ENCODE measurements at regions not wholly inside any gene's neighbourhood (a gene's known extent, or its start where the extent isn't known, plus 50 kb on each side); places are given as distances from the start of the nearest gene placed in this dataset.

DNA sequence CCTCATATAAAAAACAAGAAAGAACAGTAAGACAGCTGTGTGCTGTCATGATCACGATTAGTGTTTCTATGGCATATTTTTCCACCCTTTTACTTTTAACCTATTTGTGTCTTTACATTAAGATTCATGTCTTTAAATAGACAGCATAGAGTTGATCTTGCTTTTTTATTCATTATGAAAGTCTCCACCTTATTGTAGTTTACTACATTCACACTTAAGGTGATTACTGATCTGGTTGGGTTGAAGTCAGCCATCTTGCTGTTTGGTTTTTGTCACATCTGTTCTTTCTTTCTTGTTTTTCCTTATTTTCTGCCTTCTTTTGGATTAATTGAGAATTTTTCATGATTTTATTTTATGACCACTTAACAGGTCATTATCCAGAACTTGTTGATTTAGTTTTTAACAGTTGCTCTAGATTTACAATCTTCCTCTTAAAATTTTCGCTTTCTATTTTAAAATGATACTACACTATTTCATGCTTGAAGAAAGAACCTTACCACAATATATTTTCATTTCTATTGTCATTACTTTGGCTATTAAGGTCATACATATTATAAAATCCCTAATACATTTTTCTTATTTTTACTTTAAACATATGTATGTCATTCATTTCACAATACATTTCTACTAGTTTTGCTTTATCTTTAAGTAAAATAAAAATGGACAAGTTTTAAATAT lies 292.5 kb downstream of the SH3GL2 start:
- 3% methylated on average over 2 of the region's 2 CpGs for WGBS (ENCODE audit: low lambda C conversion rate)
- DNase-seq (ENCODE audit: low spot score) (no peak), ATAC-seq (no peak), FAIRE-seq (no peak)
- Histone ChIP-seq H3K36me3 (replicated peaks in 1 of 2; ENCODE audit: control insufficient read depth in 1 of 2, insufficient read depth in 2 of 2, low read length in 2 of 2) (no peaks in the 10 kb centered on the region), H3K9me3 (ENCODE audit: low read length) (peaks cover 8% of the 10 kb centered on the region; the same call in 1 of the 2 replicates), H3K79me2 (ENCODE audit: insufficient read depth, low read length) (no peaks in the 10 kb centered on the region), H3K4me3 (replicated peaks in 1 of 3; ENCODE audit: insufficient read depth in 1 of 3, low read depth in 2 of 3, low read length in 3 of 3) (no peak overlapping the region), H3K27me3 (ENCODE audit: control insufficient read depth in 1 of 2, insufficient read depth in 2 of 2, low read length in 2 of 2) (no peaks in the 10 kb centered on the region), H2AFZ (ENCODE audit: low read length) (no peak overlapping the region), H3K9ac (ENCODE audit: insufficient read depth, low read depth, low read length) (no peak overlapping the region), H3K4me2 (ENCODE audit: low read depth, low read length) (no peak overlapping the region), H3K27ac (ENCODE audit: extremely low read length, insufficient read depth, low read length) (no peak overlapping the region), H3K4me1 (ENCODE audit: insufficient read depth, low read length) (no peaks in the 10 kb centered on the region), H4K20me1 (ENCODE audit: insufficient read depth, low read length) (no peaks in the 10 kb centered on the region)
- ChIA-PET CTCF (ENCODE audit: low intra/inter-chr PET ratio, low total read pairs) (no interaction called here), POLR2A (no interaction called here)
- intact Hi-C loops (cut with micrococcal nuclease; ENCODE audit: unreplicated experiment) = loop anchor here (10.0 kb wide), 1 partner anchor 57 kb away; no protein-coding TSS in a partner anchor
- TF ChIP-seq ZNF563 (CRISPR knock-in tag; IDR thresholded peaks at IDR 0.05) = no peak
- no peak for TF ChIP-seq MAF1 (CRISPR knock-in tag; IDR thresholded peaks at IDR 0.05; ENCODE audit: borderline replicate concordance)
- TF ChIP-seq ZNF138 (CRISPR knock-in tag; IDR thresholded peaks at IDR 0.05; ENCODE audit: low read depth) = no peak
- no peak for TF ChIP-seq MXD4 (CRISPR knock-in tag; IDR thresholded peaks at IDR 0.05)
- BruUV-seq (replicated peaks) = no TSS peak
- in situ Hi-C loops (cut with HindIII; ENCODE audit: extremely low pct_ligation_motif_present, low pct_unique_long_range_greater_than_20kb) = no loop called here

- Histone ChIP-seq H3K9me3 (ENCODE audit: low read length) (peaks cover 8% of the 10 kb centered on the region; the same call in 1 of the 2 replicates), H3K27ac (ENCODE audit: extremely low read length, insufficient read depth, low read length) (no peak overlapping the region), H3K9ac (ENCODE audit: insufficient read depth, low read depth, low read length) (no peak overlapping the region), H2AFZ (ENCODE audit: low read length) (no peak overlapping the region), H3K27me3 (ENCODE audit: control insufficient read depth in 1 of 2, insufficient read depth in 2 of 2, low read length in 2 of 2) (no peaks in the 10 kb centered on the region), H4K20me1 (ENCODE audit: insufficient read depth, low read length) (no peaks in the 10 kb centered on the region), H3K4me3 (replicated peaks in 1 of 3; ENCODE audit: insufficient read depth in 1 of 3, low read depth in 2 of 3, low read length in 3 of 3) (no peak overlapping the region), H3K4me1 (ENCODE audit: insufficient read depth, low read length) (no peaks in the 10 kb centered on the region), H3K4me2 (ENCODE audit: low read depth, low read length) (no peak overlapping the region), H3K36me3 (replicated peaks in 1 of 2; ENCODE audit: control insufficient read depth in 1 of 2, insufficient read depth in 2 of 2, low read length in 2 of 2) (no peaks in the 10 kb centered on the region), H3K79me2 (ENCODE audit: insufficient read depth, low read length) (no peaks in the 10 kb centered on the region)
- ChIA-PET CTCF (ENCODE audit: low intra/inter-chr PET ratio, low total read pairs) (no interaction called here), POLR2A (no interaction called here)
- BruUV-seq (replicated peaks) = no TSS peak
- intact Hi-C loops (cut with micrococcal nuclease; ENCODE audit: unreplicated experiment) (loop anchor here (10.0 kb wide), 1 partner anchor 61 kb away; no protein-coding TSS in a partner anchor), in situ Hi-C loops (cut with HindIII; ENCODE audit: extremely low pct_ligation_motif_present, low pct_unique_long_range_greater_than_20kb) (no loop called here)
- 0% methylated on average over 1 of the region's 1 CpG for WGBS (ENCODE audit: low lambda C conversion rate)
- TF ChIP-seq SRSF1 (optimal IDR thresholded peaks at IDR 0.05; ENCODE audit: low read depth, low read length) (no peak), GATA4 (IDR thresholded peaks at IDR 0.05; ENCODE audit: borderline replicate concordance, low read depth) (no peak), ISX (CRISPR knock-in tag; conservative IDR thresholded peaks at IDR 0.05) (no peak), ZNF234 (CRISPR knock-in tag; conservative IDR thresholded peaks at IDR 0.05) (no peak), ZNF383 (CRISPR knock-in tag; IDR thresholded peaks at IDR 0.05; ENCODE audit: borderline replicate concordance) (no peak), ZNF660 (CRISPR knock-in tag; IDR thresholded peaks at IDR 0.05; ENCODE audit: borderline replicate concordance, low read depth) (no peak), ZNF850 (CRISPR knock-in tag; conservative IDR thresholded peaks at IDR 0.05) (no peak), KDM3A (CRISPR knock-in tag; IDR thresholded peaks at IDR 0.05; ENCODE audit: low read depth) (no peak)
- TF ChIP-seq, protein P1, sequence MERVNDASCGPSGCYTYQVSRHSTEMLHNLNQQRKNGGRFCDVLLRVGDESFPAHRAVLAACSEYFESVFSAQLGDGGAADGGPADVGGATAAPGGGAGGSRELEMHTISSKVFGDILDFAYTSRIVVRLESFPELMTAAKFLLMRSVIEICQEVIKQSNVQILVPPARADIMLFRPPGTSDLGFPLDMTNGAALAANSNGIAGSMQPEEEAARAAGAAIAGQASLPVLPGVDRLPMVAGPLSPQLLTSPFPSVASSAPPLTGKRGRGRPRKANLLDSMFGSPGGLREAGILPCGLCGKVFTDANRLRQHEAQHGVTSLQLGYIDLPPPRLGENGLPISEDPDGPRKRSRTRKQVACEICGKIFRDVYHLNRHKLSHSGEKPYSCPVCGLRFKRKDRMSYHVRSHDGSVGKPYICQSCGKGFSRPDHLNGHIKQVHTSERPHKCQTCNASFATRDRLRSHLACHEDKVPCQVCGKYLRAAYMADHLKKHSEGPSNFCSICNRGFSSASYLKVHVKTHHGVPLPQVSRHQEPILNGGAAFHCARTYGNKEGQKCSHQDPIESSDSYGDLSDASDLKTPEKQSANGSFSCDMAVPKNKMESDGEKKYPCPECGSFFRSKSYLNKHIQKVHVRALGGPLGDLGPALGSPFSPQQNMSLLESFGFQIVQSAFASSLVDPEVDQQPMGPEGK (CRISPR knock-in tag; IDR thresholded peaks at IDR 0.05) = no peak
- ATAC-seq = no peak
- DNase-seq (ENCODE audit: low spot score) = no peak
- no peak for FAIRE-seq
Observed at GRCh38 chr9:17875886-17876285, 297.0 kb downstream of the SH3GL2 start.

Data from HepG2 (cell line).